ENCODE measurements at regions not wholly inside any gene's neighbourhood (a gene's known extent, or its start where the extent isn't known, plus 50 kb on each side); places are given as distances from the start of the nearest gene placed in this dataset.

- in situ Hi-C loops (cut with MboI) (no loop called here), intact Hi-C loops (cut with micrococcal nuclease) (no loop called here)
- peak overlapping the region; percentile 74 for H2AFZ ChIP-seq (ENCODE audit: low read depth, low read length)
- DNase-seq (ENCODE audit: extremely low read depth in 1 of 4, low spot score in 3 of 4) (no peak), FAIRE-seq (no peak), ATAC-seq (no peak)
- H3K9ac ChIP-seq (ENCODE audit: insufficient read depth in 1 of 2, low read depth in 2 of 2, low read length in 2 of 2): no peak overlapping the region
- H3K79me2 ChIP-seq (ENCODE audit: control insufficient read depth, insufficient read depth, low read length): no peaks in the 10 kb centered on the region
- WGBS (ENCODE audit: insufficient coverage, low coverage, missing lambda C conversion rate): 64% methylated on average over 2 of the region's 2 CpGs
- TF ChIP-seq, protein P1, sequence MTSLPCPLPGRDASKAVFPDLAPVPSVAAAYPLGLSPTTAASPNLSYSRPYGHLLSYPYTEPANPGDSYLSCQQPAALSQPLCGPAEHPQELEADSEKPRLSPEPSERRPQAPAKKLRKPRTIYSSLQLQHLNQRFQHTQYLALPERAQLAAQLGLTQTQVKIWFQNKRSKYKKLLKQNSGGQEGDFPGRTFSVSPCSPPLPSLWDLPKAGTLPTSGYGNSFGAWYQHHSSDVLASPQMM (CRISPR knock-in tag; IDR thresholded peaks at IDR 0.05): no peak
- TF ChIP-seq MTA1 (IDR thresholded peaks at IDR 0.05; ENCODE audit: borderline replicate concordance) (no peak), E2F4 (CRISPR knock-in tag; IDR thresholded peaks at IDR 0.05; ENCODE audit: low read depth) (no peak), MXI1 (IDR thresholded peaks at IDR 0.05; ENCODE audit: low read depth, low read length) (no peak), ZSCAN29 (IDR thresholded peaks at IDR 0.05) (no peak), ZNF316 (IDR thresholded peaks at IDR 0.05) (peak; percentile 38), ZNF384 (IDR thresholded peaks at IDR 0.05; ENCODE audit: low read depth, low read length) (peak; percentile 1; the same call in 1 of the 2 replicates)
- no peaks in the 10 kb centered on the region for H3K27me3 ChIP-seq (ENCODE audit: control insufficient read depth in 2 of 2, insufficient read depth in 2 of 2, low read length in 2 of 2)
- H3K4me2 ChIP-seq (ENCODE audit: insufficient read depth, low read length): no peak overlapping the region
- H3K9me1 ChIP-seq (ENCODE audit: control insufficient read depth, insufficient read depth, low read length): no peaks in the 10 kb centered on the region
- no peak overlapping the region for H3K27ac ChIP-seq (ENCODE audit: extremely low read depth, low read depth, low read length)
- no TSS peak for BruUV-seq (replicated peaks)
- no peaks in the 10 kb centered on the region for H3K36me3 ChIP-seq (ENCODE audit: control insufficient read depth, insufficient read depth, low read length)
- peaks cover 0 to 4% of the 10 kb centered on the region in 2 experiments; a peak in 3 of 5 replicates for H3K4me1 ChIP-seq (replicated peaks in 1 of 2; ENCODE audit: control insufficient read depth in 2 of 2, insufficient read depth in 2 of 2, low read length in 2 of 2)
- CTCF ChIA-PET (ENCODE audit: low intra/inter-chr PET ratio): no interaction called here
- no peaks in the 10 kb centered on the region for H4K20me1 ChIP-seq (replicated peaks; ENCODE audit: control insufficient read depth, insufficient read depth, low read length)
- POLR2A ChIA-PET: no interaction called here
- no peak overlapping the region for H3K4me3 ChIP-seq
- no peaks in the 10 kb centered on the region for H3K9me3 ChIP-seq (replicated peaks; ENCODE audit: control insufficient read depth, insufficient read depth, low read depth, low read length)
These were observed 104.3 kb upstream of the CDC42BPA start for GRCh38 chr1:227422581-227422980.
